Gastrocnemius medialis (tissue), 4 donors: ENCODE measurements at regions not wholly inside any gene's neighbourhood (a gene's known extent, or its start where the extent isn't known, plus 50 kb on each side); places are given as distances from the start of the nearest gene placed in this dataset.

Experiments
- ATAC-seq, 2 donors: fragments of 150-250 bp; one replicate each; pipeline ENCODE4 v1.9.1; 2016
- DNase-seq, 2 donors: peaks; one replicate each; pipeline ENCODE4 v3.0.0-alpha.2; 2019
- H3K27ac ChIP-seq, 4 donors: fragments of 200-600 bp; sonication (generic); 1 replicate in 1 of 4; 2 replicates in 3 of 4; pipeline ENCODE4 v1.5.1; 2016 to 2018; ENCODE audit warnings: mild to moderate bottlenecking in 2 of 4, moderate library complexity in 1 of 4
- H3K27me3 ChIP-seq, 3 donors: fragments of 200-600 bp; sonication (generic) in 2 of 3; 1 replicate in 1 of 3; 2 replicates in 2 of 3; pipeline versions ENCODE4 v1.5.1 to v1.6.0; 2016 to 2019; ENCODE audit warnings: mild to moderate bottlenecking in 1 of 3, moderate library complexity in 1 of 3
- H3K36me3 ChIP-seq, 2 donors: fragments of 200-600 bp; sonication (generic) in 1 of 2; one replicate each; pipeline ENCODE4 v1.5.1; 2017 to 2018
- H3K4me1 ChIP-seq, 2 donors: fragments of 200-600 bp; sonication (generic) in 1 of 2; one replicate each; pipeline ENCODE4 v1.5.1; 2016 to 2017; ENCODE audit warnings: mild to moderate bottlenecking in 2 of 2
- H3K4me3 ChIP-seq, 4 donors: fragments of 200-600 bp; sonication (generic) in 3 of 4; 1 replicate in 1 of 4; 2 replicates in 3 of 4; pipeline ENCODE4 v1.5.1; 2016 to 2019; ENCODE audit warnings: mild to moderate bottlenecking in 2 of 4
- H3K9me3 ChIP-seq, 3 donors: fragments of 200-600 bp; sonication (generic) in 2 of 3; 1 replicate in 1 of 3; 2 replicates in 2 of 3; pipeline ENCODE4 v1.5.1; 2016 to 2019
- CTCF ChIP-seq, 5 experiments: fragments of 450-650 bp in 3 of 5; fragments of 200-600 bp in 2 of 5; sonication (generic) in 2 of 5; IDR thresholded peaks in 4 of 5; conservative IDR thresholded peaks in 1 of 5; 1 replicate in 4 of 5; 2 replicates in 1 of 5; pipeline ENCODE4 v1.5.1; 2016 to 2019; ENCODE audit warnings: antibody characterized with exemption in 5 of 5, mild to moderate bottlenecking in 3 of 5, moderate library complexity in 3 of 5
- POLR2A ChIP-seq, 2 donors: fragments of 450-650 bp; IDR thresholded peaks; one replicate each; pipeline ENCODE4 v1.6.1; 2017; ENCODE audit warnings: antibody characterized with exemption in 2 of 2, mild to moderate bottlenecking in 2 of 2, moderate library complexity in 2 of 2
- in situ Hi-C, 4 donors: fragments of 200-750 bp; cut with MboI; loops; one replicate each; pipeline versions ENCODE4 v1.15.0 to v1.8.0; 2017; ENCODE audit warnings: low sequenced_read_pairs in 4 of 4
- intact Hi-C: fragments of 100-400 bp; cut with DNase I; formaldehyde crosslinking; loops from one replicate; pipeline ENCODE4 v1.15.1; 2023; ENCODE audit warnings: low total_unique reads

DNA sequence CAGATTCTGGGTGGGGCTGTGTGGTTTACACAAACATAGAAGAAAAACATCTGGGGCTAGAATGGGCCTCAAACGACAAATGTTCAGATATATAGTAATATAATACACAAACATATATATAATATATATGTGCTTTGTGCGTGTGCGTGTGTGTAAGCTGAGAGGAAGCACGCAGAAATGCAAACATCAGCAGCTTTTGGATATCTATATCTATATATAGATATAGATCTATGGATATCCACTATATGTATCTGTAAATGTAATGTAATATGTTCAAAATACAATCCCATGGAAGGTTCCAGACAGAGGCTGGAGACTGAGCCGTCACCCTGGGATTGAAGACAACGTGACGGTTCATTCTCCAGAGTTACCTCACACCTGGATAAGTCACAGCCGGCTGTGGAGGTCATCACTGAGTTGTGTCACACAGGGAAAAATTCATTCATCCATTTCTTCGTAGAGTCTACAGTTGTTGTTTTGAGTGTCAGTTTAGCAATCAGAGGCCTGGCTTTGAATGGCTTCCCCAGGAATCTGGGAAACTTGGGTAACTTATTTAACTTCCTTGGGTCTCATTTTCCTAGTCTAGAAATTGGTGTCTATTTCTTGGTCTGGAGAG, 123.0 kb upstream of the CPEB4 start:
- H3K27ac ChIP-seq = peak overlapping the region; percentile 90 to 95 (median 94)
- H3K4me1 ChIP-seq = peaks cover 51 to 59% of the 10 kb centered on the region in 2 donors
- TF ChIP-seq CTCF (IDR thresholded peaks at IDR 0.05 in 4 of 5, conservative IDR thresholded peaks at IDR 0.05 in 1 of 5) = no peak
- no peak for TF ChIP-seq POLR2A (IDR thresholded peaks at IDR 0.05)
- intact Hi-C loops (loop anchor here (5.0 to 10.0 kb wide), 3 partner anchors 58 to 900 kb away; partner anchors contain the start of gene BOD1), in situ Hi-C loops (loop anchor here in 3 of 4 donors (5.0 to 25.0 kb wide), 4 partner anchors 122 to 303 kb away; partner anchors contain the start of gene CPEB4 (in 1 of the 3))
- ATAC-seq = peak in 1 of 2 donors; percentile 13
- H3K9me3 ChIP-seq = no peaks in the 10 kb centered on the region
- peak in 1 of 2 donors; percentile 70 for DNase-seq
- H3K27me3 ChIP-seq = no peaks in the 10 kb centered on the region
- no peak overlapping the region for H3K4me3 ChIP-seq
- no peaks in the 10 kb centered on the region for H3K36me3 ChIP-seq

- in situ Hi-C loops = loop anchor here in 3 of 4 donors (5.0 to 25.0 kb wide), 4 partner anchors 122 to 303 kb away; partner anchors contain the start of gene CPEB4 (in 1 of the 3)
- no peak for DNase-seq
- intact Hi-C loops = loop anchor here (2.0 to 10.0 kb wide), 5 partner anchors 58 to 901 kb away; partner anchors contain the start of genes BOD1 and CPEB4
Observed at GRCh38 chr5:173765661-173766060, 122.5 kb upstream of the CPEB4 start.

DNA sequence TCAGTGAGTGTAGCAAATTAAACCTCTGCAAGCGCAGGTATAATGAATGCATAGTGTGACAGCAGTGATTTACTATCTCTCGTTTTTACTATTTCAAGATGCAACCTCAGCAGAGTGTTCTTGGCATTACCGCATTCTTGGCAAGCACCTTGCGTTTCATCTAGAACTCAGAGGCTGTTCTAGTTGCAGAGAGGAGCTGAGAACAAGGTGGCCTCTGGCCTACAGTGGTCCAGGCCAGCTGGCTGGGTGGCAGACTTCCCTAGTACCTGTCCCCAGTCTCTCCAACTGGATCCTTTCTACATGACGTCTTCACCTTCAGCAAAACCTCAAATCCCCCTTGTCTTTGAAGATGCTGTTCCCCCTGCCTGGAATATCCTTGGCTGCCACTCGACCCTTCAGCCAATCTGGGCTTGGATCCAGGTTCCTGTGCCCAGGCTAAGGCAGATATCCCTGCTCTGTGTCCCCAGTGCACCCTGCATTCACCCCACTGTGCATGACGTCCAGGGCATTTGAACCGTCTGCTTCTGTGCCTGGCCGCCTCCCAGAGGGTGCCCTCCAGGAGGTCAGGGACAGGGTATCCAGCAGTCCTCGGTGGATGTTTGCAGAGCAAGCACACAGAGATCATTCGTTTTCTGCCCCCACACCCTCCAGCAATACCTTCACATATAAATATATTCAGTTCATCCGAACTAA, 120.4 kb upstream of the CPEB4 start:
- no peak overlapping the region for H3K4me3 ChIP-seq
- H3K4me1 ChIP-seq = peaks cover 40 to 56% of the 10 kb centered on the region in 2 donors
- intact Hi-C loops (loop anchor here (1.0 to 10.0 kb wide), 6 partner anchors 60 to 903 kb away; partner anchors contain the start of genes BOD1 and CPEB4), in situ Hi-C loops (loop anchor here in 3 of 4 donors (5.0 to 25.0 kb wide), 4 partner anchors 120 to 305 kb away; partner anchors contain the start of gene CPEB4 (in 1 of the 3))
- TF ChIP-seq POLR2A (IDR thresholded peaks at IDR 0.05) = no peak
- TF ChIP-seq CTCF (IDR thresholded peaks at IDR 0.05 in 4 of 5, conservative IDR thresholded peaks at IDR 0.05 in 1 of 5) = no peak
- no peaks in the 10 kb centered on the region for H3K27me3 ChIP-seq
- ATAC-seq = peak; percentile 64 to 68
- peak; percentile 90 to 97 for DNase-seq
- peak overlapping the region; percentile 90 to 95 (median 94) for H3K27ac ChIP-seq
- no peaks in the 10 kb centered on the region for H3K9me3 ChIP-seq
- H3K36me3 ChIP-seq = no peaks in the 10 kb centered on the region

More at GRCh38 chr5:173765661-173766060, 122.5 kb upstream of the CPEB4 start:
- no peak for ATAC-seq
- Histone ChIP-seq H3K27me3 (no peaks in the 10 kb centered on the region), H3K9me3 (no peaks in the 10 kb centered on the region), H3K36me3 (no peaks in the 10 kb centered on the region), H3K27ac (peak overlapping the region; percentile 90 to 95 (median 94)), H3K4me3 (no peak overlapping the region), H3K4me1 (peaks cover 46 to 54% of the 10 kb centered on the region in 2 donors)
- no peak for TF ChIP-seq POLR2A (IDR thresholded peaks at IDR 0.05)
- no peak for TF ChIP-seq CTCF (IDR thresholded peaks at IDR 0.05 in 4 of 5, conservative IDR thresholded peaks at IDR 0.05 in 1 of 5)

GRCh38 chr5:173768267-173768806, 119.8 kb upstream of the CPEB4 start:
- DNase-seq (peak; percentile 66 to 70), ATAC-seq (peak in 1 of 2 donors; percentile 23)
- TF ChIP-seq CTCF (IDR thresholded peaks at IDR 0.05 in 4 of 5, conservative IDR thresholded peaks at IDR 0.05 in 1 of 5) (no peak), POLR2A (IDR thresholded peaks at IDR 0.05) (no peak)
- no peaks in the 10 kb centered on the region for H3K36me3 ChIP-seq
- H3K27ac ChIP-seq = peak overlapping the region; percentile 90 to 95 (median 94)
- intact Hi-C loops (loop anchor here (5.0 to 10.0 kb wide), 3 partner anchors 61 to 904 kb away; partner anchors contain the start of gene BOD1), in situ Hi-C loops (loop anchor here in 3 of 4 donors (5.0 to 25.0 kb wide), 4 partner anchors 119 to 306 kb away; partner anchors contain the start of gene CPEB4 (in 1 of the 3))
- H3K27me3 ChIP-seq = no peaks in the 10 kb centered on the region
- H3K4me1 ChIP-seq = peaks cover 39 to 56% of the 10 kb centered on the region in 2 donors
- H3K9me3 ChIP-seq = no peaks in the 10 kb centered on the region
- H3K4me3 ChIP-seq = no peak overlapping the region
